Fibroblast of the aortic adventitia (primary cell): ENCODE measurements at regions not wholly inside any gene's neighbourhood (a gene's known extent, or its start where the extent isn't known, plus 50 kb on each side); places are given as distances from the start of the nearest gene placed in this dataset.

ENCODE experiments used
- DNase-seq: peaks from one replicate; pipeline ENCODE4 v3.0.0-alpha.2; 2010; ENCODE audit warnings: low read depth
- H3K4me3 ChIP-seq: 2 replicates; pipeline ENCODE4 v1.5.1; 2011; ENCODE audit warnings: low read depth, mild to moderate bottlenecking, control low read depth, low read length, moderate library complexity
- TF ChIP-seq, protein P1 (sequence below): IDR thresholded peaks from 2 replicates; pipeline ENCODE4 v1.5.1; 2011; ENCODE audit warnings: mild to moderate bottlenecking, low read length, control low read depth, inconsistent platforms; ENCODE audit not compliant: insufficient read depth

DNA sequence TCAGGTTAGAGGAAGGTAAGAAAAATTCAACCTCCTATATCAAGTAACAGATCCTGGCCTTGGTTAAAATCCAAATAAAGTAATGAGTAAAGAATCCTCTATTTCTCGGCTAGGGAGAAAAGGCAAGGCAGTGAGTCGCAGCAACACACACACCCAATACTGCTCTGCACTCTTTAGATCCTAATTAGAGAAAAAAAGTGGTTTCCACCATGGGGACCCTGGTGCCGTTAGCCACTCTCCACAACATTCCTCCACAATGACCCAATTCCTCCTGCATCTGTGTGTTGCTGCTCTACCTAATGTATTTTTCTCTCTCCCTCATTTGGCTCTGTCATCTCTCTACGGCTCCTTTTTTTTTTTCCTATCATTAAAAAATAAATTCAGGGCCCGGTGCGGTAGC, 462.7 kb downstream of the METTL4 start:
- peak; percentile 22 for DNase-seq
- no peak overlapping the region for H3K4me3 ChIP-seq
- TF ChIP-seq, protein P1, sequence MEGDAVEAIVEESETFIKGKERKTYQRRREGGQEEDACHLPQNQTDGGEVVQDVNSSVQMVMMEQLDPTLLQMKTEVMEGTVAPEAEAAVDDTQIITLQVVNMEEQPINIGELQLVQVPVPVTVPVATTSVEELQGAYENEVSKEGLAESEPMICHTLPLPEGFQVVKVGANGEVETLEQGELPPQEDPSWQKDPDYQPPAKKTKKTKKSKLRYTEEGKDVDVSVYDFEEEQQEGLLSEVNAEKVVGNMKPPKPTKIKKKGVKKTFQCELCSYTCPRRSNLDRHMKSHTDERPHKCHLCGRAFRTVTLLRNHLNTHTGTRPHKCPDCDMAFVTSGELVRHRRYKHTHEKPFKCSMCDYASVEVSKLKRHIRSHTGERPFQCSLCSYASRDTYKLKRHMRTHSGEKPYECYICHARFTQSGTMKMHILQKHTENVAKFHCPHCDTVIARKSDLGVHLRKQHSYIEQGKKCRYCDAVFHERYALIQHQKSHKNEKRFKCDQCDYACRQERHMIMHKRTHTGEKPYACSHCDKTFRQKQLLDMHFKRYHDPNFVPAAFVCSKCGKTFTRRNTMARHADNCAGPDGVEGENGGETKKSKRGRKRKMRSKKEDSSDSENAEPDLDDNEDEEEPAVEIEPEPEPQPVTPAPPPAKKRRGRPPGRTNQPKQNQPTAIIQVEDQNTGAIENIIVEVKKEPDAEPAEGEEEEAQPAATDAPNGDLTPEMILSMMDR = no peak

GRCh38 chr18:2111456-2111855, 459.8 kb downstream of the METTL4 start:
- no peak overlapping the region for H3K4me3 ChIP-seq
- DNase-seq = peak; percentile 39
- TF ChIP-seq, protein P1 = no peak

GRCh38 chr18:2112435-2113045, 458.8 kb downstream of the METTL4 start:
- no peak for DNase-seq
- TF ChIP-seq, protein P1 = no peak
- no peak overlapping the region for H3K4me3 ChIP-seq

DNA sequence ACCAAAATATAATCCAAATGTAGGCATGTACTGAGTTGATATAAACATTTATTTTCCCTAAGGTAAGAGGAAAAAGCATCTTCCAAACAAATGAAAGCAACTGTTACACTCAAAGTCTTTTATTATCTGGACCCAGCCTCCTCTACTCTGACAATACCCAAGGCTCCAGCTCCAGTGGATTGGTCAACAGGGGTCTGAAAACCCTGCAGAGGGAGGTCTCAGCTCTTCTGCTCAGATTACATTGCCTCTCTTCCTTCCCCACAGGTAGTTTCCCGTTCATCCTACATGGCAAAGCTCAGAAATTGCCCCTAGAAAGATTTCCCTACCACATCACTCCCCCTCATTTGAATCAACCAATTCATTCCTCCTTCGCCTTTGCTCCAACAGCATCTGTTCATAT, 457.0 kb downstream of the METTL4 start:
- TF ChIP-seq, protein P1 = no peak
- no peak for DNase-seq
- H3K4me3 ChIP-seq = no peak overlapping the region

GRCh38 chr18:2114765-2115164, 456.5 kb downstream of the METTL4 start:
- DNase-seq = no peak
- TF ChIP-seq, protein P1 = no peak
- no peak overlapping the region for H3K4me3 ChIP-seq

GRCh38 chr18:2121224-2121623, 450.1 kb downstream of the METTL4 start:
- TF ChIP-seq, protein P1 = no peak
- no peak for DNase-seq
- no peak overlapping the region for H3K4me3 ChIP-seq

DNA sequence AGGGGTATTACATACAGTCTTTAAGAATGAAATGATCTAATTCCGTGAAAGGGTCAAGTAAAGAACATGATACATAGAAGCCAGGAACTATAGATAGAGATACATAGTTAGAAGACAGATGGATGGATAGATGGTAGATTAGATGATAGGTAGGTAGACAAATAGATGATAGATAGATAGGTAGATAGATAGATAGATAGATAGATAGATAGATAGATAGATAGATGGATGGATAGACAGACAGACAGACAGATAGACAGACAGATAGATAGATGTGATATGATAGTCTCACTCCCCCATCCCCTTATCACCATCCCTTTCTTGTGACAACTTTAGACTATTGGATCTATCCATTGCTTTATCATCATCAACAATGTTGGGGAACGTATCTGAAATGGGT, 448.2 kb downstream of the METTL4 start:
- DNase-seq = no peak
- TF ChIP-seq, protein P1 = no peak
- H3K4me3 ChIP-seq = no peak overlapping the region
